Stimulated activated naive CD8-positive, alpha-beta T cell treated with anti-CD3 and anti-CD28 coated beads, Interleukin-15, Interleukin-2, amounts not matched to agents 100 U/mL and 50 U/mL, for 24 hours (primary cell): ENCODE measurements at regions not wholly inside any gene's neighbourhood (a gene's known extent, or its start where the extent isn't known, plus 50 kb on each side); places are given as distances from the start of the nearest gene placed in this dataset.

Experiments
- ATAC-seq: fragments of 150-1000 bp; cut with Tn5 transposase; one replicate; pipeline ENCODE4 v1.10.0; 2021
- DNase-seq: peaks from one replicate; pipeline ENCODE4 v3.0.0; 2021

- DNase-seq: no peak
Measured at GRCh38 chr2:12347066-12347493, 369.7 kb upstream of the TRIB2 start.

GRCh38 chr2:12348216-12348615, 368.5 kb upstream of the TRIB2 start:
- no peak for DNase-seq
- no peak for ATAC-seq

More at GRCh38 chr2:12347066-12347493, 369.7 kb upstream of the TRIB2 start:
- ATAC-seq: no peak

GRCh38 chr2:12350821-12351220, 365.9 kb upstream of the TRIB2 start:
- ATAC-seq: no peak

GRCh38 chr2:12352889-12353288, 363.8 kb upstream of the TRIB2 start:
- ATAC-seq (no peak), DNase-seq (no peak)

More at GRCh38 chr2:12350821-12351220, 365.9 kb upstream of the TRIB2 start:
- no peak for DNase-seq

- DNase-seq (no peak), ATAC-seq (no peak)
Measured at GRCh38 chr2:12361506-12361905, 355.2 kb upstream of the TRIB2 start.

GRCh38 chr2:12363138-12363537, 353.6 kb upstream of the TRIB2 start:
- DNase-seq (no peak), ATAC-seq (no peak)

- ATAC-seq: no peak
- no peak for DNase-seq
Measured at GRCh38 chr2:12363569-12363968, 353.2 kb upstream of the TRIB2 start.

- DNase-seq (no peak), ATAC-seq (no peak)
Measured at GRCh38 chr2:12369566-12369965, 347.2 kb upstream of the TRIB2 start.

GRCh38 chr2:12376025-12376424, 340.7 kb upstream of the TRIB2 start:
- DNase-seq (no peak), ATAC-seq (no peak)

- no peak for ATAC-seq
- no peak for DNase-seq
Measured at GRCh38 chr2:12379143-12379542, 337.6 kb upstream of the TRIB2 start.

GRCh38 chr2:12381543-12382325, 335.0 kb upstream of the TRIB2 start:
- ATAC-seq: no peak
- DNase-seq: no peak

GRCh38 chr2:12382366-12382765, 334.4 kb upstream of the TRIB2 start:
- DNase-seq (no peak), ATAC-seq (no peak)

GRCh38 chr2:12389344-12390045, 327.2 kb upstream of the TRIB2 start:
- no peak for ATAC-seq
- no peak for DNase-seq

- ATAC-seq (no peak), DNase-seq (no peak)
Measured at GRCh38 chr2:12391116-12391515, 325.6 kb upstream of the TRIB2 start.

GRCh38 chr2:12396699-12397098, 320.0 kb upstream of the TRIB2 start:
- no peak for ATAC-seq
- no peak for DNase-seq

- ATAC-seq (no peak), DNase-seq (no peak)
Measured at GRCh38 chr2:12397854-12398253, 318.9 kb upstream of the TRIB2 start.

- DNase-seq: no peak
Measured at GRCh38 chr2:12399240-12399639, 317.5 kb upstream of the TRIB2 start.

GRCh38 chr2:12400543-12400942, 316.2 kb upstream of the TRIB2 start:
- no peak for DNase-seq
- ATAC-seq: no peak

More at GRCh38 chr2:12399240-12399639, 317.5 kb upstream of the TRIB2 start:
- ATAC-seq: no peak

- no peak for DNase-seq
- ATAC-seq: no peak
Measured at GRCh38 chr2:12402440-12403139, 314.1 kb upstream of the TRIB2 start.

GRCh38 chr2:12404497-12404896, 312.2 kb upstream of the TRIB2 start:
- ATAC-seq (no peak), DNase-seq (no peak)

- DNase-seq (no peak), ATAC-seq (no peak)
Measured at GRCh38 chr2:12407160-12407559, 309.6 kb upstream of the TRIB2 start.

- ATAC-seq: peak; percentile 97
- DNase-seq: peak; percentile 35
Measured at GRCh38 chr2:12412898-12413305, 303.8 kb upstream of the TRIB2 start.

- DNase-seq (no peak), ATAC-seq (no peak)
Measured at GRCh38 chr2:12415536-12415935, 301.2 kb upstream of the TRIB2 start.
